Activated CD4-positive, alpha-beta T cell treated with anti-CD3 and anti-CD28 coated beads, Interleukin-2, Interleukin-6, amounts not matched to agents 100 ng/mL and 50 ng/mL, durations not matched to agents 16 hours and 8 hours (primary cell): ENCODE measurements at regions not wholly inside any gene's neighbourhood (a gene's known extent, or its start where the extent isn't known, plus 50 kb on each side); places are given as distances from the start of the nearest gene placed in this dataset.
"Not testable (repeated sequence)": the region's sequence is repeated elsewhere in the genome, so short reads cannot be mapped to it uniquely, and the experiment has no call there.

Experiments used
- DNase-seq: peaks from one replicate; pipeline ENCODE4 v3.0.0-alpha.2; 2020

DNA sequence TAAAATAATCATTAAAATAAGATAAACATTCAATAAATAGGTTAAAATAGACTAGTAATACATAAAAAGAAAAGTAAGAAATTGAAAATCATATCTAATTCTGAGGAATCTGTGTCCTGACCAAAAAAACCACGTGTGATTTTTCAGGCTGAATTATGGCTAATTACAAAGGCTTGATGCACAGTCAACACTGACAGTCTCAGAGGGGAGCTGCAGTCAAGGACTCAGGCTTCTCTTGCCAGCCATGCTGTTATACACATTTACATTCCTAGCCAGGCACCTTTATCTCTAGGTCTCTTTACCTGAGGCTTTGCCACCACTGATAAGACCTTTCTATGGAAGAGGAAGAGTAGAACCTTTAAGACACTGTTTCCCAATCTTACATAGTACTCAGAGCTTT is 1737.7 kb upstream of the PCDH10 start:
- peak; percentile 3 for DNase-seq

DNA sequence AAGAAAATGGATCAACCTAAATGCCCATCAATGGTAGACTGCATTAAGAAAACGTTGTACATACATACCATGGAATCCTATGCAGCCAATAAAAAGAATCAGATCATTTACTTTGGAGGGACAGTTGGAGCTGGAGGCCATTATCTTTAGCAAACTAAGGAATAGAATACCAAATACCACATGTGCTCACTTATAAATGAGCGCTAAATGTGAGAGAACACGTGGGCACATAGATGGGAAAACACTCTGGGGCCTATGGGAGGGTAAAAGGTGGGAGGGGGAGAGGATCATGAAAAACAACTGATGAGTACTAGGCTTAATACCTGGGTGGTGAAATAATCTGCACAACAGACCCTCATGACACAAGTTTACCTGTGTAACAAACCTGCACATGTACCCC is 1729.9 kb upstream of the PCDH10 start:
- no peak for DNase-seq

DNA sequence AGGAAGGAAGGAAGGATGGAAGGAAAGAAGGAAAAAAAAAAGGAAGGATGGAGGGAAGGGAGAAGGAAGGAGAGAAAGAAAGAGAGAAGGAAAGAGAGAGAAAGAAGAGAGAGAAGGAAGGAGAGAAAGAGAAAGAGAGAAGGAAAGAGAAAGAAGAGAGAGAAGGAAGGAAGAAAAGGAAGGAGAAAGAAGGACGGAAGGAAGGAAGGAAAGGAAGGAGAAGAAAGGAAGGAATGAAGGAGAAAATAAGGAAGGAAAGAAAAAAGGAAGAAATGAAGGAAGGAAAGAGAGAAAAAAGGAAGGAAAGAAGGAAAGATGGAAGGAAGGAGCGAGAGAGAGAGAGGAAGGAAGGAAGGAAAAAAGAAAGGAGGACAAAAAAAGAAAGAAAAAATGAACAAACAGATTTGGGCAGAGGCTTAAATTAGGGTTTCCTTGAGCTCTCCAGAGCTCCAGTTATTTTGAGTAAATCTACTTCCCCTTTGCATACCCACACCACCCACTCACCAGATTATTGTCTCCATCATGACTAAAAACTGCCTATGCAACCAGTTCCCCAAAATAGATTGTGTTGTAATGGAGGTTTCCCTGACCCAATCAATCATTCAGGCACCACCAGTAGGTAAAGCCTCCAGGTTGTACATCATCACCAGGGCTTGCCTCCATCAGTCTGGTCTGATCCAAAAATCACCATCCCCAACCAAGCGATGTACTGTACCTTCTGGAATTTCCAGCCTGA is 1722.9 kb upstream of the PCDH10 start:
- no peak for DNase-seq

DNA sequence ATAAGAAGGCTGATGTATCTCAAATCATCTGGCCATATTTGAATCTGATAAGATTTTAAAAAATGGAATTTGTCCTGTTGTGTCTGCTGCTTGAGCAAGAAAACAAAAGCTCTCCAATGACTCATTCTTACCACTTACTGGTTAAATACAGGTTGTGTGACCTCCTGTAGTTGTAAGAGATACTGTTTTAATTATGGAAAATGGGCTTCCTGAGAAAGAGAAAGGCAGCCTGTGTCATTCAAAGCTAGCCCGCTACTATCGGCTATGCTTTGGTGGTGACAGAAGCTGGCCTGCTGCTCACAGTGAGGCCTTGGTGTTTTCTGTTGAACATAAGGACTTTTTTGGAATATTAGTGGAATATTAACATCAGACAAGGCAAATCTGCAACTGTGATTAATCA is 1722.1 kb upstream of the PCDH10 start:
- no peak for DNase-seq

DNA sequence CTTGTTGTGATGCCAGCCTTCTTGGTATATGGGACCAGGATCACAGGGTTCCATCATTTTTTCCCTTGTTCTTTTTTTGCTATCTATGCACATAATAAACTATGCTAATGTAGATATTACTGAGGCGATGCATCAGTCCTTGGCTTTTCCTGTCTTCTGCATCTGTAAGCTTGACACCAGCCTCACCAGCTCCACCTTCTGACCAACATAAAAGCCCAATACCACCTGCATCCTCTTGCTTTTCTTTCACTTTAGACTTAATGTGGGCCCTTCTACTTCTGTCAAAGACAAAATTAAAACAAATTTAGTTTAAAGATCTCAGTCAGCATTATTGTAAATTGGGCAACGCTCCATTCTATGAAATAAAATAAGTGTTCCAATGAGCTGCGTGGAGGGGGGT is 1718.8 kb upstream of the PCDH10 start:
- DNase-seq, result no peak

DNA sequence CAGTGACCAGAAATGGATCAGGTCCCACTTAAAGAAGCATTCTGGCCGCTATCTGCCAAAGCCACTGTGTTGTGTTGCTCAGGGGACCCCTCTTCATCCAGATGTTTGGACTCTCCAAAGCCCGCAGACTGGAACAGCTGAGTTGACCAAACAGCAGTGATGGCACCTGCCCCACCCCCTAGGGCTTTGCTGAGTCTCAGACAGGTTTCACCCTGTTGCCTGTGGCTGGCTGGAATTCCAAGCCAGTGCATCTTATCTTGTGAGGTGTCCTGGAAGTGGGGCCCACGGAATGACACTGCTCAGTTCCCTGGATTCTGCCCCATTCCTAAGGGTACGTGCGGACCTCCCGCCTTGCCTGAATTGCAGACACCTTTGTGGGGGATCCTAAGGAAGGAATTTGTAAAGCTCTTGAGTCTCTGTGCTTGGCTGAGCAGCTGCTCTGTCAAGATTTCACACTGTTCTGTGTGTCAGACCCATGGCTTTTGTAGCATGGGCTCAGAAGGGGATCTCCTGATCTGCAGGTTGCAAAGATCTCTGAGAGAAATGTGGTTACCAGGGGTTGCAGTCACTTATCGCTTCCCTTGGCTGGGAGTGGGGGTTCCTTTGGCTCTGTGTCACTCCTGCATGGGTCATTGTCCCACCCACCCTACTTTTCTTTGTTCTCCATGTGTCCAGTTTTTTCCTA is 1707.9 kb upstream of the PCDH10 start:
- no peak for DNase-seq

DNA sequence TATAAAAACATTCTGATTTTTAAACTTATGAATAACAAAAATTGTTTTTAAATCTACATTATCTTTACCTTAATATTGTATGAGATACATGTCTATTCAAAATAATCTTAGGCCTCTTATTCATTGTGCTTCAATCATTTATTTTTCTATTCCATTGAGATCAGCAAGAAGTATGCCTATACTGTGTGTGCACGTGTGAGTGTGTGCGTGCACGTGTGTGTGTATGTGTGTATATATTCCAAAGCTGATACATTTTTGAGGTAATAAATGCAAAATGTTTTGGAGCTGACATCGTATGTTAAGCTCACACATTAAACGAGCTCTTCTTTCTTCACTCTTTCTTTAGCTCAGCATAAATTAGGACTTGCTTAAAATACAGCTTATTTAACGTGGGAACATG is 1701.2 kb upstream of the PCDH10 start:
- no peak for DNase-seq

DNA sequence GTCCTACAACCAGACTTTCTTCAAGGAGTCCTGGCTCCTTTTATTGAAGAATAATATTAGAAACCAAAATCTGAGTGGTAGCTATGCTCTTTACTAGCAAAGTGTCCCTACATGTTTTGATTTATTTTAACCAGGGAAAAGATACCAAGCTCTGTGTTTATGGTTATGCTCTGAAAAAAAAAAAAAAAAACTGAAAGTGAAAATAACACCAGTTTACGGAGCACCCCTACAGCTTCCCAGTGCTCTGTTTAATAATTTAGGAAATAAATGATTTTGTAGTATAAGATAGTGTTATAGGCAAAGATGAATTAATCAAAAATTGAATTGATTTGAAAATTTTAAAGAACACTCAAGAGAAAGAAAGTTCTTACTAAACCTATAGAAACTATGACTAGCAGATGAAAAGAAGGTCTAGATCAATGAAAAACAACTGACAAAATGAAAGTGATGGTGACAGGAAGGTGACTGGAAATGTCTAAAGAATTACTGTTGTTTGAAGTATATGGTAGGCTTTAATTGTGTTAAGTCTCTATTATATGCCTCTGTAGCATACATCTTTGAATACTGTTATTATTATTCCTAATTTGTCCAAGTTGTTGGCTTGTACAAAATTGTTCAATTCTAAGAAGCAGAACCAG is 1698.4 kb upstream of the PCDH10 start:
- no peak for DNase-seq

DNA sequence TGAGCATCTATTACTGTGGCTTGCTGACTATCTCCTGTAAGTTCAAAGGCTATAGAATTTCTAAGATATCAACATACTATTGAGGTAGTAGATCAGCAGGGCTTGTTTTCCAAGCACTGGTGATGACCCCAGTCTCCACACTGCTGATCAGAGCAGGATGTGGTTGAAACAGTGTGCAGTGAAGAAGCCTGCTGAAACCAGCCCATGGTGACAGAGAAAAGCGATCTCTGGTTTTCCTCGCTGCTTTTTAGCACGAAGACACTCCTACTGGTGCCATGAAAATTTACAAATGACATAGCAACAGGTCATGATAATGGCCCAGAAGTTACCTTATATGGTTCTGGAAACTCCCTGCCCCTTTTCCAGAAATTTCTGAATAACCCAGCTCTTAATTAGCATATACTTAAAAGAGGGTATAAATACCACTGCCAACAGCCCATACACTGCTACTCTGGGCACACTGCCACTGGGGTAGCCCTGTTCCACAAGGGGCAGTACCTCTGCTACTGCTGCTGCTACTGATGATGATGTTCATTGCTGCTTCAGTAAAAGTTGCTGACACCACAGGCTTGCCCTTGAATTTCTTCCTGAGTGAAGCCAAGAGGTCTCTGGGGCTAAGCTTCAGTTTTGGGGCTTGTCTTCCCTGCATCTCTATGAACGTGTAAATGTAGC is 1689.5 kb upstream of the PCDH10 start:
- no peak for DNase-seq

DNA sequence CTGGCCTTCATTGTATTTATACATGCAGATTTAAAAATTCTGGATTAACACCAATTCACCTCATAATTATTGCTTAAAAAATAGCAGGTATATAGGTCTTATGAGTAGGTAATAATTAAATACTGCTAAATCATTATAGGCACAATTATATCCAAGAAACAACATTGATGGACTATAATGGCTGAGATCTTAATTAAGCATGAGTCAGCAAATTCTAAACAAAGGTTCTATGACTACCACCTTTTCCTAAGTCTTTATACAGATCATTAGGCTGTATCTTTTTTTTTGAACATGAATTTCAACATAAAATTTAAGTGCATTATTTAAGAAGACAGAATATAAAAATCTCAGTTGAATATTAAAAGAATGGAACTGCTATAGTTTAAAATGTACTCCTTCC is 1678.7 kb upstream of the PCDH10 start:
- DNase-seq, result no peak

DNA sequence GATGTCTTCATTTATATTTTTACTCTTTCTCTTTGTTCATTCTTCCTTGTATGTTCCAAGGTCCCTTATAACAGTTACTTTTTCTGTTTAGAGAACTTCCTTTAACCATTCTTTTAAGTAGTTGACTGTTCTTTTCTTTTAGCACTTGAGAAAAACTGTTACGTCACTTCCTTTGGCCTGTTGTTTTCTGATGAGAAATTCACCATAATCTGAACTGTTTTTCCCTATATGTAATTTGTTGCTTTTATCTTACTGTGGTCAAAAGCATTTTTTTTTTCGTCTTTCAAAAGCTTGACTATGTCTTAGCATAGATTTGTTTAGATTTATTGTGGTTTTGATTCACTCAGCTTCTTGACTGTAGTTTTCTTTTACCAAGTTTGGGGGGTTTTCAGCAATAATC is 1660.3 kb upstream of the PCDH10 start:
- DNase-seq, result no peak

DNA sequence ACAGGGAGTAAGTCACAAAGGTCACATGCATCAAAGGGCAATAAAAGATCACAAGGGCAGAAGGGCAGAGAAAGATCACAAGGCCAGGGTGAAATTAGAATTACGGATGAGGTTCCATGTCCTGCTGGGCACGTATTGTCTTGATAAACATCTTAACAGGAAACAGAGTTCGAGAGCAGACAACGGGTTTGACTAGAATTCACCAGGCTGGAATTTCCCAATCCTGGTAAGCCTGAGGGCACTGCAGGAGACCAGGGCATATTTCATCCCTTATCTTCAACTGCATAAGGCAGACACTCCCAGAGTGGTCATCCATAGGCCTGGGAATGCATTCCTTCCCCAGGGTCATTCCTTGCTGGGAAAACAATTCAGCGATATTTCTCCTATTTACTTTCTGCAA is 1652.9 kb upstream of the PCDH10 start:
- DNase-seq, result not testable (repeated sequence)

DNA sequence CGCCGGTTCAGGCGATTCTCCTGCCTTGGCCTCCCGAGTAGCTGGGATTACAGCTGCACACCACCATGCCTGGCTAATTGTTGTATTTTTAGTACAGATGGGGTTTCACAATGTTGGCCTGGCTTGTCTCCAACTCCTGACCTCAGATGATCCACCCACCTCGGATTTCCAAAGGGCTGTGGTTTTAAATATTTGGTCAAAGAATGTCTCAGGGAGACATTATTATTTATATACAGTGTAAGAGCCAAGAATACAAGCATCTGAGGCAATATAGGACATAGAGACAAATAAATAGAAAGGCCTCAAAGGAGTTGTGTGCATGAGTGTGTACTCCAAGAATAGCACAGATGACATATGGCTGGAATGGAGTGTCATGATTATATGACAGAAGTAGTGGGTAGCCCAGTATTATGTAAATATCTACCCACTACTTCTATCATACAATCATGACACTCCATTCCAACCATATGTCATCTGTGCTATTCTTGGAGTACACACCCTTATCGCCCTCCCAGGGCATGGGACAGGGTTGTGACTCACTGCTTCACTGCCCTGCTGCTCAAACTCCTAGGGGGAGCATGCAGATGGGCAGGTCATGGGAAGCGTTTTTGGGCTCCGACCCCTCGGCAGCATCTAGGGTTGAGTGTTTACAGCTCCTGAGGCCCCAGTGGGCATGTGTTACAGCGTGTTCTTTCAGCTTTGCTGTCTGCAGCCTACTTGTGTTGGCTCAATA is 1649.8 kb upstream of the PCDH10 start:
- DNase-seq, result no peak

DNA sequence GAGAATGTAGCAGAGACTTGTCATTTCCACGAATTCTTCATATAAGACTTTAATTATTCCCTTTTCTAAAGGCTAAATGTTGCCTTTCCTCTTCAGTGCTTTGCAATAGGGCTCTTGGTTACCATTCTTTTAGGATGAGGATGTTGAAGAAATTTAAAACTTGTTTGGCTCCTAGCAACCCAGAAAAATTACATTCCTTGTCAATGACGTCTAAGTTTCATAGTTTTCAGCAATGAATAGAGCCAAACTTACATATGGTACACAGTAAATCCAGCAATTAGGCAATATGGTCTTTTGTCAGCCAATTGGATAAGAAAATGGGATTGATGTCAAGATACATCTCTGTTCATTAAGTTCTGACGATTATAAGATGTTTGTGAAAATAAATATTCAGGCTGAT is 1639.6 kb upstream of the PCDH10 start:
- no peak for DNase-seq

DNA sequence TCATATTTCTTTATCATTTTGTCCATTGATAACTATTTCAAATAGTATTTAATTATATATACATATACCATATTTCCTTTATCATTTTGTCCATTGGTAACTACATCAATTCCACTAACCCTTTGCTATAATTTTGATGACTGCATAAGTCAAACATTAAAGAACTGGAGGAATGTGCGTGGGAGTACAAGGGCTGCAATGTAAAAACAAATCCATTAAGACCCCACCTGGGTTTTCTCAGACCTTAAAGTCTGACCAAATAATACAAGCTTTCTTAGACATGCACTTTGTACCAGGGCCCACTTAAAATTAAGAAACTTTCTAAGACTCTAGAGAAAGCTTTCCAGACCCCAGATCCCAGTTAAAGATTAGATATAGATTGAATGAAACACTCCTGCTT is 1622.4 kb upstream of the PCDH10 start:
- no peak for DNase-seq

DNA sequence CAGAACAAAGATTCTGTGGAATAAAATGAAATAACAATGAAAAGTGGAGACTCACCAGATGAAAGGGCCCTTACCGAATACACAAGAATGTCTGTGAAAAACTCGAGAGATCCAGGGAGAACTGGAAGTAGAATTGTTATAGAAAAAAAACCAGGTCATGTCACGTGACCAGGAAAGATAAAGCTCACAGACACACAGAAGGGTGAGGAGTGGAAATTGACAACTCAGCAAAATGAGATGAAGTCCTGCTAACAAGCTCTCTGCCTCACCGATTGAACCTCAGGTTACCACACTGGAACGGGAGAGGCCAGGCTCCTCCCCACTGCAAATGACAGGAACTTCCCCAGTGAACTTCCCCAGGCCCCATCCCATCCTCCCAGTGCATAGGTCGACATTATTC is 1618.0 kb upstream of the PCDH10 start:
- DNase-seq, result no peak

DNA sequence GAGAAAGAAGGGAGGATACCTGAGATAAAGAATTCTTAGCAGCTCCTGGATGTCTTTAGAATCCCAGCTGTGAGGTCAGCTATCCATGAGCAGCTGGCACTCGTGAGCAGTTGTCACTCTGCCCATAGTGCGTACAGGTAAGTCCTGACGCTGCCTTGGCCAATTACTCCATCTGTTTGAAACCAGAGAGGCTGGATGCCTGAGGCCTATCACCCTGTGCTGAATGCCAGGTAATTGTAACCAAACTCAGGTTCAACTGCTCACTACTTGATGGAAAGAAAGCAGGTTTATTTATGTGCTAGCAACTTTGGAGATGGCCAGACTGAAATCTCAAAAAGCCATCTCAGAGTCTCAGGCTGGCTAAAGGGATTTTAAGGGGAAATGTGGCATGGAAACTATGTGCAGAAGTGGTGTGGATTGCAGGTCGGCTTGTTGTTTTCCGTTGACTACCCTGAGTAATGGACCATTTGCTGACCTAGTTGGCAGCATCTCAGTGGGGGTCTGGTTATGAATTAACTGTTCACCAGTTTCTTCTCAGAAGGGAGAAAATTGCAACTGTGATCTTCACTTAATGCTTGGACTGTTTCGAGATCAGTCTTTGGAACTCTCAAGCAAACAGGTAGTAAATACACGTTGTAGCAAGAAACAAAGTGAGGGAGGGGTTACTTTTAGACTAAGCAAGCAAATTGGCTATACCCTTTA is 1614.0 kb upstream of the PCDH10 start:
- DNase-seq, result no peak

DNA sequence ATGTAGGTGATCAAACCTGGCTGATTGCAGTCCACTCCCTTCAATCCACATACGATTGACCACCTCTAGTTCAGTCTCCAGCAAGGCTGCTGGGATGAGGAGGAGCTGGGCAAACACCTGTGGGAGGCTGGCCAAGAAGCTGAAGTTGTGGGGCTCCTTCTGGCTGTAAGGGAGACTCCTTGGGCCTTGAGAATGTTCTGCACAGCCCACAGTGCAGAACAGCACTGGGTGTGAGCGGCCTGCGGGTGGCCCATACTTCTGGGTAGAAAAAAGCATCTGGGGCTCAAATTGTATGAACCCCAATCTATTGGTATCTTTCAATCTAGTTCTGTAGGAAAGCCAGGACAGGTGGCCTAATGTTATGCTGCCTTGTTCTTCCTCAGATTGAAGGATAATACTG is 1608.8 kb upstream of the PCDH10 start:
- DNase-seq, result no peak

DNA sequence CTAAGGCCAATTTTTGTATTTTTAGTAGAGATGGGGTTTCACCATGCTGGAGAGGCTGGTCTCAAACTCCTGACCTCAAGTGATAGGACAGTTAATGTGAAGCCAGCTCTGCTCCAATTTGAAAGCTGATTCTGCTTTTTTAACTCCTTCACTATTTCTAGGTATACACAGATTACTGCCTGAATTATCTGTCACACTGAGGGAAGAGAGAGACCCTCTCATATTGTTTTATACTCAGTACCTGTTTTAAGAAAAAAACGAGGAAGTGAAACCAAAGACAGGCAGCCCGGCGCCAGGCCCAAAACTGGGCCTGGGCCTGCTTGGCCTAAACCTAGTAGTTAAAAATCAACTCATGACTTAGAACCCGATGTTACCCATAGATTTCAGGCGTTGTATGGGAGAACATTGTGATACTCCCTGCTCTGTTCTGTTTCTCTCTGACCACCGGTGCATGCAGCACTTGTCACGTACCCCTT is 1601.5 kb upstream of the PCDH10 start:
- DNase-seq, result no peak

DNA sequence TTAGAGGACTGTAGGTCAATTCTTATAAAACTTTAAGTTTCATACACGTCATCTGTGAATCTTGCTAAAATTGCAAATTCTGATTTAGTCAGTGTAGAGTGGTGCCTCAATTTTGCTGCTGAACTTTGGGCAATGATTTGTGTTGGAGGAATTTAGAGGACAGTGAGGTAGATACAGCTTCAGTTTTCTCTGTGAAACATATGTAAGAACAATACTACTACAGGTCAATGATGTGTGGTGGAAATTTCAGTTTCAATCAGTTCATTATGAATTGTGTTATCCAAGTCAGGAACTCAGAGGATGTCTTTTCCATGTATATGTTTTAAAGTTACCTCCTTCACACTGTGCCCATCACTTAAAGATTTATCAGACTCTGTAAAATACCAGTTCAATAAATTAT is 1597.8 kb upstream of the PCDH10 start:
- no peak for DNase-seq

DNA sequence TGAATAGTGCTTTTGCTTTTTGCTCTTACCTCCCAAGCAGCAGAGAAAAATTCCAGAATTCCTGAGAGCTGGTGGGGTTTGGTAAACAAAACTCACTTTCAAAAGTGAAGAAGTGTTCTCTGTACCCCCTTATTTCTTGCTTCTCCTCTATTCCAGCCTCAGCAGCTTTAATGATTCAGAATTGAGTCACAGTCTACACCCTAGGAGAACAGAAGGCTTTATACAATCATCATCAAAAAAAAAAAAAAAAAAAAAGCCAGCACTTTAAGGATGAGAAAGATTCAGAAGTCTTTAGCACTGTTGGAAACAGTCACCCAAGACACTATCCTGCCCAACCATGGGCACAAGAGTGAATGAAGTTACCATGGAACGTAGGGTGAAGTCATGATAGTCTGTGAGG is 1583.1 kb upstream of the PCDH10 start:
- no peak for DNase-seq

DNA sequence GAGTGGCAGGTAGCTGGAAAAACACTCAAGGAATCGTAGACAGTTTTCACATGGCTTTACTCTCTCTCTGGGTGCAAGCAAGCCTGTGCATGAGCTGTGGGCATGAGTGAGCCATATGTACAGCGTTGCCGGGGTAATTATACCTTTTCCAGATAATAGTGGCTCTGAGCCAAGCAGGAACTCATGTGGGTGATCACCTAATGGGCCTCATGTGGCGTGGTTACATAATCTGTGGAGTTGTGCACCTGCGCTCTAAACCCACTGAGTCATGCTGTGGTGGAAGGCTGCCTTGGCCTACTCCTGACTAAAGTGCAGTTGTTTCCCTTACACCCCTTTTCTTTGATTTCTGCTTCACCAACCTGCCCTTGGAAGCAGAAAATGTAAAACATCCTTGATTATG is 1564.5 kb upstream of the PCDH10 start:
- DNase-seq, result no peak
